Thyroid gland (tissue), 4 donors: ENCODE measurements at regions not wholly inside any gene's neighbourhood (a gene's known extent, or its start where the extent isn't known, plus 50 kb on each side); places are given as distances from the start of the nearest gene placed in this dataset.

ENCODE experiments used
- DNase-seq, 2 donors: peaks; one replicate each; pipeline ENCODE4 v3.0.0-alpha.2; 2019
- H3K27ac ChIP-seq, 3 donors: fragments of 200-600 bp; sonication (generic); 1 replicate in 2 of 3; 2 replicates in 1 of 3; pipeline ENCODE4 v1.5.1; 2016 to 2019; ENCODE audit warnings: mild to moderate bottlenecking in 1 of 3, moderate library complexity in 1 of 3
- H3K27me3 ChIP-seq: fragments of 200-600 bp; sonication (generic); one replicate; pipeline ENCODE4 v1.5.1; 2019
- H3K36me3 ChIP-seq, 2 donors: fragments of 200-600 bp; sonication (generic); one replicate each; pipeline ENCODE4 v1.5.1; 2016 to 2019
- H3K4me1 ChIP-seq, 2 donors: fragments of 200-600 bp; sonication (generic); one replicate each; pipeline ENCODE4 v1.5.1; 2017 to 2019
- H3K4me3 ChIP-seq, 3 donors: fragments of 200-600 bp; sonication (generic); replicated peaks in 1 of 3; 1 replicate in 2 of 3; 2 replicates in 1 of 3; pipeline ENCODE4 v1.5.1; 2016; ENCODE audit warnings: mild to moderate bottlenecking in 1 of 3
- H3K9me3 ChIP-seq: fragments of 200-600 bp; sonication (generic); one replicate; pipeline ENCODE4 v1.5.1; 2017
- POLR2A ChIP-seq, 2 donors: fragments of 450-650 bp; IDR thresholded peaks; one replicate each; pipeline ENCODE4 v1.6.1; 2017; ENCODE audit warnings: antibody characterized with exemption in 2 of 2, mild to moderate bottlenecking in 2 of 2, moderate library complexity in 1 of 2
- WGBS, 2 donors: methylation state at CpG; one replicate each; pipeline ENCODE4 v1.1.5; 2017; 5-methylcytosine and 5-hydroxymethylcytosine counted together
- intact Hi-C: fragments of 100-400 bp; cut with DNase I; formaldehyde crosslinking; loops from one replicate; pipeline ENCODE4 v1.15.1; 2023
- TF ChIP-seq, protein P1 (sequence below), 6 experiments: fragments of 200-600 bp in 3 of 6; fragments of 450-650 bp in 3 of 6; sonication (generic) in 3 of 6; IDR thresholded peaks; one replicate each; pipeline ENCODE4 v1.5.1; 2016 to 2019; ENCODE audit warnings: antibody characterized with exemption in 6 of 6, mild to moderate bottlenecking in 2 of 6, inconsistent platforms in 1 of 6, moderate library complexity in 1 of 6

GRCh38 chr20:48008850-48009515 is 223.7 kb upstream of the SULF2 start:
- Histone ChIP-seq H3K9me3 (no peaks in the 10 kb centered on the region), H3K27me3 (no peaks in the 10 kb centered on the region), H3K36me3 (no peaks in the 10 kb centered on the region), H3K4me3 (no peak overlapping the region), H3K4me1 (no peaks in the 10 kb centered on the region), H3K27ac (no peak overlapping the region)
- intact Hi-C loops: no loop called here
- TF ChIP-seq POLR2A (IDR thresholded peaks at IDR 0.05): no peak
- TF ChIP-seq, protein P1, sequence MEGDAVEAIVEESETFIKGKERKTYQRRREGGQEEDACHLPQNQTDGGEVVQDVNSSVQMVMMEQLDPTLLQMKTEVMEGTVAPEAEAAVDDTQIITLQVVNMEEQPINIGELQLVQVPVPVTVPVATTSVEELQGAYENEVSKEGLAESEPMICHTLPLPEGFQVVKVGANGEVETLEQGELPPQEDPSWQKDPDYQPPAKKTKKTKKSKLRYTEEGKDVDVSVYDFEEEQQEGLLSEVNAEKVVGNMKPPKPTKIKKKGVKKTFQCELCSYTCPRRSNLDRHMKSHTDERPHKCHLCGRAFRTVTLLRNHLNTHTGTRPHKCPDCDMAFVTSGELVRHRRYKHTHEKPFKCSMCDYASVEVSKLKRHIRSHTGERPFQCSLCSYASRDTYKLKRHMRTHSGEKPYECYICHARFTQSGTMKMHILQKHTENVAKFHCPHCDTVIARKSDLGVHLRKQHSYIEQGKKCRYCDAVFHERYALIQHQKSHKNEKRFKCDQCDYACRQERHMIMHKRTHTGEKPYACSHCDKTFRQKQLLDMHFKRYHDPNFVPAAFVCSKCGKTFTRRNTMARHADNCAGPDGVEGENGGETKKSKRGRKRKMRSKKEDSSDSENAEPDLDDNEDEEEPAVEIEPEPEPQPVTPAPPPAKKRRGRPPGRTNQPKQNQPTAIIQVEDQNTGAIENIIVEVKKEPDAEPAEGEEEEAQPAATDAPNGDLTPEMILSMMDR (IDR thresholded peaks at IDR 0.05): no peak
- 70 to 72% methylated on average over 2 of the region's 2 CpGs for WGBS, 2 donors
- no peak for DNase-seq

DNA sequence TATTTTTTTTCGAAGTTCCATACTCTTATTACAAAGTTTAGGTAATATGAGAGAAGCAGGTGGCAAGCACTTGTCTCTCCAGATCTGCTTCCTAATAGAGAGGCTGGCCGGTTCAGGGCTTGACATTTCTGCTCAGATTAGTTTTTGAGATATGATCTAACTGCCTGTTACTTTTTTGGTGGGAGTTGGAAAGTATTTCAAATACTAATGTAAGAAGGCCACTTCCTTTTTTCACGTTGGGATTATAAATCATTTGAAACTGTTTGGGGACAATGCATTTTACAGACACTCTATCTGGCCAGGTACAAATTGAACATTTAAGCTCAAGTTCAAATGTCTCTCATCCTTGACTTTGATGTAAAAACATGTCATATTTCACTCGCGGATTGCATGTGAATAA is 222.1 kb upstream of the SULF2 start:
- Histone ChIP-seq H3K9me3 (no peaks in the 10 kb centered on the region), H3K4me1 (no peaks in the 10 kb centered on the region), H3K4me3 (no peak overlapping the region), H3K27ac (no peak overlapping the region), H3K36me3 (no peaks in the 10 kb centered on the region), H3K27me3 (no peaks in the 10 kb centered on the region)
- intact Hi-C loops: no loop called here
- WGBS, 2 donors: 76 to 80% methylated on average over 5 of the region's 5 CpGs
- no peak for DNase-seq
- TF ChIP-seq, protein P1 (IDR thresholded peaks at IDR 0.05): no peak
- no peak for TF ChIP-seq POLR2A (IDR thresholded peaks at IDR 0.05)

DNA sequence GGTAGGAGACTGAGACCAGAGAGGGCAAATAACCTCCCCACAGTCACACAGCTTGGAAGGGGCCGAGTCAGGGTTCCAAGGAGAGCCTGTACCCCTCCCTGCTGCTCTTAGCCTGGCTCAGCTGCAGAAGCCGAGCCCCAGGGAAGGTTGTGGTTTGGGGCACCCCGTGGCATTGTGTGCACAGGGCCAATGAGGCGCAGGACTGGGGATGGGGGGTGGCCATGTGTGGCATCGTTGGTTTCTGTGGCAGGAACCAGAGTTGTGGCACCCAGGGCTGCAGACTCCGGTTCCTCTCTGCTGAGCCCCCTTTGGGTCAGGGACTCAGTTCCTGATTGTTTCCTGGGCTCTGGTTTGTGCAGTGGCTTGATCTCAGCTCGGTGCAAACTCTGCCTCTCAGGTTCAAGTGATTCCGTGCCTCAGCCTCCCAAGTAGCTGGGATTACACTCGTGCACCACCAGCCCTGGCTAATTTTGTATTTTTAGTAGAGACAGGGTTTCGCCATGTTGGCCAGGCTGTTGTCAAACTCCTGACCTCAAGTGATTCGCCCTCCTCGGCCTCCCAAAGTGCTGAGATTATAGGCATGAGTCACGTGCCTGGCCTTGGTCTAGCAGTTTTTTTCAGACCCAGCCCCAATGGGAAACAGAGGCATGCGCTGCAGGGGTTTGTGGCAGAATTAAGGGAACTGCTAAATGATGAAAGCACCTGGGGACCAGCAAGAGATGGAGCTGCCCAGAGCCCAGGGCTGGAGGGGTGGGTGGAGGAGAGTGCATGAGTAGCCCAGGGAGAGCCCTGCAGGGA is 221.0 kb upstream of the SULF2 start:
- Histone ChIP-seq H3K27ac (no peak overlapping the region), H3K27me3 (no peaks in the 10 kb centered on the region), H3K36me3 (no peaks in the 10 kb centered on the region), H3K9me3 (no peaks in the 10 kb centered on the region), H3K4me3 (no peak overlapping the region), H3K4me1 (no peaks in the 10 kb centered on the region)
- no peak for TF ChIP-seq POLR2A (IDR thresholded peaks at IDR 0.05)
- TF ChIP-seq, protein P1 (IDR thresholded peaks at IDR 0.05): no peak
- intact Hi-C loops: no loop called here
- DNase-seq: no peak
- WGBS, 2 donors: 45 to 75% methylated on average over 9 to 14 of the region's 14 CpGs

DNA sequence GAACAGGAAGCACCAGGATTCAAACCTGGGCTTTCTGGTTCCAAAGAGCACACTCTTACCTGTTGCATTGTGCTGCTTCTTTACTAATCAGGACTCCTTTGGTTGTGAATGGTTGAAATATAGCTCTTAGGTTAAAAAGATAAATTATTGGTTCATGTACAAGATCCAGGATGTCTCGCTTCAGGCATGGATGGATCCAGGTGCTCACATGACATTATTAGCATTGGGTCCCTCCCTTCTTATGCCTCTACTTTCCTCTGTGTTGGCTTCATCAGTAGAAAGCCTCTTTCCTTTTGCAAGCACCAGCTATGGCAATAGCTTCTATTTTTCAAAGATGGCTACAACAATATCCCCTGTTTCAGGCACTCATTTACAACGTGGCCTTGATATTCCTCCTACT is 217.7 kb upstream of the SULF2 start:
- Histone ChIP-seq H3K9me3 (no peaks in the 10 kb centered on the region), H3K4me1 (no peaks in the 10 kb centered on the region), H3K4me3 (no peak overlapping the region), H3K36me3 (no peaks in the 10 kb centered on the region), H3K27me3 (no peaks in the 10 kb centered on the region), H3K27ac (no peak overlapping the region)
- no peak for DNase-seq
- WGBS, 2 donors: 78 to 88% methylated on average over 2 of the region's 2 CpGs
- intact Hi-C loops: no loop called here
- TF ChIP-seq, protein P1 (IDR thresholded peaks at IDR 0.05): no peak
- TF ChIP-seq POLR2A (IDR thresholded peaks at IDR 0.05): no peak

GRCh38 chr20:48002517-48002970 is 217.3 kb upstream of the SULF2 start:
- Histone ChIP-seq H3K9me3 (no peaks in the 10 kb centered on the region), H3K4me1 (no peaks in the 10 kb centered on the region), H3K27me3 (no peaks in the 10 kb centered on the region), H3K36me3 (no peaks in the 10 kb centered on the region), H3K4me3 (no peak overlapping the region), H3K27ac (no peak overlapping the region)
- WGBS, 2 donors: 52 to 61% methylated on average over 2 of the region's 2 CpGs
- no peak for DNase-seq
- intact Hi-C loops: no loop called here
- TF ChIP-seq, protein P1 (IDR thresholded peaks at IDR 0.05): no peak
- TF ChIP-seq POLR2A (IDR thresholded peaks at IDR 0.05): no peak
